GM12878 (cell line): ENCODE measurements at regions not wholly inside any gene's neighbourhood (a gene's known extent, or its start where the extent isn't known, plus 50 kb on each side); places are given as distances from the start of the nearest gene placed in this dataset.

Experiments used
- ATAC-seq: fragments of 200-7000 bp; cut with Tn5 transposase; 3 replicates; pipeline ENCODE4 v1.9.1; 2020; ENCODE audit warnings: mild to moderate bottlenecking, moderate library complexity
- BruUV-seq: library from RNA; stranded (reverse); fragments of 400-500 nt; replicated peaks from 2 replicates; lab custom pipeline; 2021; lab: Mats Ljungman, UMichigan
- CTCF ChIA-PET: fragments of 300-600 bp; sonication (Branson Sonifier 250); formaldehyde crosslinking; extraction: SDS; loops from one replicate; lab custom pipeline; 2021; ENCODE audit warnings: inconsistent platforms; lab: Yijun Ruan, JAX
- POLR2A ChIA-PET: fragments of 350-600 bp; formaldehyde crosslinking; extraction: SDS; loops from one replicate; lab custom pipeline; 2021; ENCODE audit warnings: inconsistent platforms; lab: Charles Lee
- RAD21 ChIA-PET: fragments of 300-600 bp; sonication (Branson Sonifier 250); formaldehyde crosslinking; loops from one replicate; lab custom pipeline; 2023; ENCODE audit warnings: antibody characterized with exemption; ENCODE audit not compliant: unreplicated experiment; lab: Charles Lee
- SMC1A ChIA-PET: fragments of 300-600 bp; sonication (Branson Sonifier 250); formaldehyde crosslinking; loops from one replicate; lab custom pipeline; 2023; ENCODE audit not compliant: unreplicated experiment, uncharacterized antibody; lab: Charles Lee
- DNase-seq: peaks from one replicate; pipeline ENCODE4 v3.0.0-alpha.2; 2011; ENCODE audit warnings: low read depth, low spot score
- FAIRE-seq: peaks from 3 replicates; lab custom pipeline; 2011; peaks lifted over from hg19 to GRCh38; lab: Jason Lieb, UNC
- H2AFZ ChIP-seq: 2 replicates; pipeline ENCODE4 v1.6.0; 2011; ENCODE audit warnings: low read depth, low read length, control low read depth; ENCODE audit not compliant: control insufficient read depth
- H3K27ac ChIP-seq: 2 replicates; pipeline ENCODE4 v1.5.1; 2011; ENCODE audit warnings: control low read depth; ENCODE audit not compliant: control insufficient read depth, insufficient read depth
- H3K27me3 ChIP-seq, 2 experiments: replicated peaks in 1 of 2; 2 replicates each; pipeline versions ENCODE4 v1.6.0 to v1.6.1; 2011; ENCODE audit warnings: low read length in 1 of 2; ENCODE audit not compliant: control insufficient read depth in 2 of 2, insufficient read depth in 2 of 2
- H3K36me3 ChIP-seq, 2 experiments: 2 replicates each; pipeline ENCODE4 v1.5.1; 2011; ENCODE audit warnings: low read length in 1 of 2; ENCODE audit not compliant: control insufficient read depth in 2 of 2, insufficient read depth in 2 of 2
- H3K4me1 ChIP-seq: 2 replicates; pipeline ENCODE4 v1.6.1; 2011; ENCODE audit warnings: mild to moderate bottlenecking, low read length, moderate library complexity, mixed read lengths; ENCODE audit not compliant: control insufficient read depth, insufficient read depth
- H3K4me2 ChIP-seq: 2 replicates; pipeline ENCODE4 v1.6.0; 2011; ENCODE audit warnings: control low read depth; ENCODE audit not compliant: control insufficient read depth, insufficient read depth
- H3K4me3 ChIP-seq: fragments of 200-600 bp; sonication (generic); 2 replicates; pipeline ENCODE4 v1.5.1; 2016
- H3K79me2 ChIP-seq: 2 replicates; pipeline ENCODE4 v1.6.0; 2011; ENCODE audit warnings: low read length; ENCODE audit not compliant: control insufficient read depth, insufficient read depth
- H3K9ac ChIP-seq: 2 replicates; pipeline ENCODE4 v1.8.0; 2011; ENCODE audit warnings: low read length, control low read depth, mixed read lengths; ENCODE audit not compliant: control insufficient read depth, insufficient read depth
- H3K9me3 ChIP-seq: replicated peaks from 3 replicates; pipeline ENCODE4 v1.5.1; 2011; ENCODE audit warnings: mild to moderate bottlenecking, low read length; ENCODE audit not compliant: control insufficient read depth, insufficient read depth
- H4K20me1 ChIP-seq: 2 replicates; pipeline ENCODE4 v1.6.0; 2011; ENCODE audit not compliant: control insufficient read depth, insufficient read depth
- BACH1 ChIP-seq: fragments of 450-650 bp; IDR thresholded peaks from 2 replicates; pipeline ENCODE4 v1.6.1; 2017; ENCODE audit warnings: mild to moderate bottlenecking, borderline replicate concordance
- CBX3 ChIP-seq: fragments of 200-600 bp; sonication (generic); IDR thresholded peaks from 2 replicates; pipeline ENCODE4 v1.6.1; 2016; ENCODE audit warnings: low read depth, borderline replicate concordance
- EP300 ChIP-seq, 2 experiments: fragments of 150-350 bp in 1 of 2; IDR thresholded peaks; 2 replicates each; pipeline ENCODE4 v1.6.1; 2011 to 2012; ENCODE audit warnings: low read depth in 2 of 2, low read length in 2 of 2, borderline replicate concordance in 1 of 2, improper control_type of control experiment in 1 of 2, inconsistent platforms in 1 of 2; ENCODE audit not compliant: control insufficient read depth in 1 of 2
- GATAD2B ChIP-seq: fragments of 450-650 bp; conservative IDR thresholded peaks from 2 replicates; pipeline ENCODE4 v1.6.1; 2017; ENCODE audit warnings: low read depth, mild to moderate bottlenecking, moderate library complexity
- IKZF1 ChIP-seq: fragments of 450-650 bp; conservative IDR thresholded peaks from 2 replicates; pipeline ENCODE4 v1.6.1; 2017; ENCODE audit warnings: antibody characterized with exemption, mild to moderate bottlenecking
- IRF4 ChIP-seq: IDR thresholded peaks from 2 replicates; pipeline ENCODE4 v1.6.1; 2011; ENCODE audit warnings: low read depth, low read length
- LARP7 ChIP-seq: fragments of 450-650 bp; IDR thresholded peaks from 2 replicates; pipeline ENCODE4 v1.6.1; 2017; ENCODE audit warnings: mild to moderate bottlenecking
- NBN ChIP-seq: fragments of 450-650 bp; IDR thresholded peaks from 2 replicates; pipeline ENCODE4 v1.6.1; 2016
- NKRF ChIP-seq: fragments of 450-650 bp; conservative IDR thresholded peaks from 2 replicates; pipeline ENCODE4 v1.6.1; 2017; ENCODE audit warnings: mild to moderate bottlenecking, moderate library complexity
- RELA ChIP-seq: fragments of 450-650 bp; IDR thresholded peaks from 2 replicates; pipeline ENCODE4 v1.8.0; 2014; ENCODE audit warnings: borderline replicate concordance; ENCODE audit not compliant: partially characterized antibody
- SMAD5 ChIP-seq: IDR thresholded peaks from 2 replicates; pipeline ENCODE4 v1.6.1; 2016; ENCODE audit warnings: antibody characterized with exemption, low read depth
- ZNF24 ChIP-seq: fragments of 450-650 bp; IDR thresholded peaks from 2 replicates; pipeline ENCODE4 v1.6.1; 2017; ENCODE audit warnings: antibody characterized with exemption, mild to moderate bottlenecking
- WGBS: methylation state at CpG from one replicate; pipeline ENCODE4 v1.1.6; 2016; ENCODE audit warnings: low lambda C conversion rate; ENCODE audit not compliant: insufficient replicate concordance, insufficient coverage; ENCODE audit errors: missing lambda C conversion rate; 5-methylcytosine and 5-hydroxymethylcytosine counted together
- in situ Hi-C: fragments of 300-500 bp; cut with MboI; formaldehyde crosslinking; loops from 9 replicates; pipeline ENCODE4 v1.14.3; 2018; ENCODE audit warnings: mixed read lengths
- intact Hi-C: fragments of 100-400 bp; cut with micrococcal nuclease; formaldehyde crosslinking; loops from one replicate; pipeline ENCODE4 v1.14.2; 2022; ENCODE audit not compliant: unreplicated experiment
- TF ChIP-seq, protein P1 (sequence below): IDR thresholded peaks from 2 replicates; pipeline ENCODE4 v1.6.1; 2012; ENCODE audit warnings: low read depth, low read length, improper control_type of control experiment

- no peak for FAIRE-seq
These were observed 424.6 kb upstream of the CADM1 start for GRCh38 chr11:115928811-115929210.

GRCh38 chr11:115927823-115928329 lies 423.7 kb upstream of the CADM1 start:
- Histone ChIP-seq H3K79me2 (no peaks in the 10 kb centered on the region; the same call in 1 of the 2 replicates), H2AFZ (no peak overlapping the region), H3K4me3 (no peak overlapping the region), H3K9ac (peak overlapping the region; percentile 8), H3K27me3 (no peaks in the 10 kb centered on the region), H3K4me2 (peak overlapping the region; percentile 9), H3K27ac (peak overlapping the region; percentile 95), H4K20me1 (no peaks in the 10 kb centered on the region), H3K36me3 (no peaks in the 10 kb centered on the region), H3K9me3 (no peaks in the 10 kb centered on the region), H3K4me1 (peaks cover 88% of the 10 kb centered on the region)
- ChIA-PET CTCF (interaction anchor here (0.7 to 7.1 kb wide), 11 partner anchors 8 to 147 kb away, joined by 3 to 65 read pairs (median 14); no protein-coding TSS in a partner anchor), RAD21 (interaction anchor here (1.3 to 10.9 kb wide), 9 partner anchors 8 to 221 kb away, joined by 3 to 222 read pairs (median 23); no protein-coding TSS in a partner anchor), POLR2A (interaction anchor here (1.0 to 13.8 kb wide), 8 partner anchors 8 to 150 kb away, joined by 3 to 122 read pairs (median 18); no protein-coding TSS in a partner anchor), SMC1A (interaction anchor here (0.9 to 17.2 kb wide), 10 partner anchors 13 to 148 kb away, joined by 3 to 325 read pairs (median 38); no protein-coding TSS in a partner anchor)
- ATAC-seq, result peak; percentile 55
- BruUV-seq, result no TSS peak
- no peak for FAIRE-seq
- in situ Hi-C loops (loop anchor here (5.0 kb wide), 2 partner anchors 69 to 149 kb away; no protein-coding TSS in a partner anchor), intact Hi-C loops (loop anchor here (2.0 to 10.0 kb wide), 4 partner anchors 47 to 1887 kb away; partner anchors contain the start of gene CADM1)
- peak; percentile 87 for DNase-seq
- WGBS, result 61% methylated on average over 8 of the region's 8 CpGs
- TF ChIP-seq LARP7 (0 out of 2 replicates have a peak, but pooled peaks have one; percentile 57), BACH1 (peak; percentile 39), GATAD2B (peak; percentile 75), ZNF24 (0 out of 2 replicates have a peak, but pooled peaks have one; percentile 10), IKZF1 (peak; percentile 57), EP300 (IDR thresholded peaks at IDR 0.05; ENCODE audit: borderline replicate concordance in 1 of 2, control insufficient read depth in 1 of 2, low read depth in 2 of 2, low read length in 2 of 2) (peak; percentile 47 to 77), NKRF (peak; percentile 31; the same call in 1 of the 2 replicates), IRF4 (peak; percentile 2; the same call in 1 of the 2 replicates), RELA (peak; percentile 7), NBN (peak; percentile 69; the same call in 1 of the 2 replicates)
- TF ChIP-seq, protein P1, sequence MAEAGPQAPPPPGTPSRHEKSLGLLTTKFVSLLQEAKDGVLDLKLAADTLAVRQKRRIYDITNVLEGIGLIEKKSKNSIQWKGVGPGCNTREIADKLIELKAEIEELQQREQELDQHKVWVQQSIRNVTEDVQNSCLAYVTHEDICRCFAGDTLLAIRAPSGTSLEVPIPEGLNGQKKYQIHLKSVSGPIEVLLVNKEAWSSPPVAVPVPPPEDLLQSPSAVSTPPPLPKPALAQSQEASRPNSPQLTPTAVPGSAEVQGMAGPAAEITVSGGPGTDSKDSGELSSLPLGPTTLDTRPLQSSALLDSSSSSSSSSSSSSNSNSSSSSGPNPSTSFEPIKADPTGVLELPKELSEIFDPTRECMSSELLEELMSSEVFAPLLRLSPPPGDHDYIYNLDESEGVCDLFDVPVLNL, result peak; percentile 28; the same call in 1 of the 2 replicates

More at GRCh38 chr11:115928811-115929210, 424.6 kb upstream of the CADM1 start:
- ChIA-PET SMC1A (interaction anchor here (0.7 to 17.2 kb wide), 17 partner anchors 12 to 343 kb away, joined by 3 to 325 read pairs (median 7); no protein-coding TSS in a partner anchor), CTCF (interaction anchor here (0.7 to 7.1 kb wide), 11 partner anchors 9 to 604 kb away, joined by 3 to 65 read pairs (median 14); no protein-coding TSS in a partner anchor), RAD21 (interaction anchor here (0.9 to 10.9 kb wide), 11 partner anchors 9 to 220 kb away, joined by 3 to 222 read pairs (median 20); no protein-coding TSS in a partner anchor), POLR2A (interaction anchor here (0.5 to 13.8 kb wide), 11 partner anchors 9 to 220 kb away, joined by 3 to 122 read pairs (median 6); no protein-coding TSS in a partner anchor)
- Histone ChIP-seq H3K4me2 (peak overlapping the region; percentile 74), H3K9me3 (no peaks in the 10 kb centered on the region), H4K20me1 (no peaks in the 10 kb centered on the region), H3K4me1 (peaks cover 81% of the 10 kb centered on the region), H2AFZ (no peak overlapping the region; the same call in 1 of the 2 replicates), H3K9ac (peak overlapping the region; percentile 49), H3K27me3 (no peaks in the 10 kb centered on the region), H3K36me3 (no peaks in the 10 kb centered on the region), H3K79me2 (no peaks in the 10 kb centered on the region; the same call in 1 of the 2 replicates), H3K4me3 (no peak overlapping the region), H3K27ac (peak overlapping the region; percentile 95)
- DNase-seq, result no peak
- TF ChIP-seq CBX3 (no peak), SMAD5 (0 out of 2 replicates have a peak, but pooled peaks have one; percentile 13)
- no peak for ATAC-seq
- WGBS, result 81% methylated on average over 2 of the region's 2 CpGs
- intact Hi-C loops (loop anchor here (1.0 to 10.0 kb wide), 5 partner anchors 46 to 1886 kb away; partner anchors contain the start of gene CADM1), in situ Hi-C loops (loop anchor here (5.0 kb wide), 2 partner anchors 68 to 148 kb away; no protein-coding TSS in a partner anchor)
- BruUV-seq, result no TSS peak
